Mesendoderm (in vitro differentiated cells): ENCODE measurements at regions not wholly inside any gene's neighbourhood (a gene's known extent, or its start where the extent isn't known, plus 50 kb on each side); places are given as distances from the start of the nearest gene placed in this dataset.

ENCODE experiments used
- DNase-seq: peaks from one replicate; pipeline ENCODE4 v3.0.0; 2013
- H2AK5ac ChIP-seq: 2 replicates; pipeline ENCODE4 v1.6.1; 2013; ENCODE audit warnings: low read length, inconsistent platforms
- H2BK120ac ChIP-seq: 2 replicates; pipeline ENCODE4 v1.6.1; 2013; ENCODE audit warnings: low read depth, mild to moderate bottlenecking, low read length, moderate library complexity, mixed read lengths
- H2BK15ac ChIP-seq: replicated peaks from 2 replicates; pipeline ENCODE4 v1.6.1; 2013; ENCODE audit warnings: low read depth, mild to moderate bottlenecking, moderate library complexity
- H2BK5ac ChIP-seq: 2 replicates; pipeline ENCODE4 v1.6.1; 2013; ENCODE audit warnings: low read length, inconsistent platforms
- H3K18ac ChIP-seq: 2 replicates; pipeline ENCODE4 v1.6.1; 2013; ENCODE audit warnings: mild to moderate bottlenecking, low read length, mixed read lengths
- H3K23ac ChIP-seq: one replicate; pipeline ENCODE4 v1.6.1; 2013; ENCODE audit warnings: low read length
- H3K27ac ChIP-seq: 2 replicates; pipeline ENCODE4 v1.5.1; 2013; ENCODE audit warnings: low read depth, mild to moderate bottlenecking, inconsistent platforms, low read length, moderate library complexity
- H3K27me3 ChIP-seq: 2 replicates; pipeline ENCODE4 v1.6.1; 2013; ENCODE audit warnings: low read length, control low read depth, mild to moderate bottlenecking, inconsistent platforms; ENCODE audit not compliant: insufficient read depth, poor library complexity
- H3K36me3 ChIP-seq: 2 replicates; pipeline ENCODE4 v1.6.1; 2013; ENCODE audit warnings: low read length, inconsistent platforms; ENCODE audit not compliant: control insufficient read depth, insufficient read depth
- H3K4ac ChIP-seq: one replicate; pipeline ENCODE4 v1.6.1; 2013; ENCODE audit warnings: low read depth, mild to moderate bottlenecking, low read length, moderate library complexity
- H3K4me1 ChIP-seq: 2 replicates; pipeline ENCODE4 v1.6.1; 2013; ENCODE audit warnings: low read depth, low read length, inconsistent platforms; ENCODE audit not compliant: control insufficient read depth
- H3K4me2 ChIP-seq: 2 replicates; pipeline ENCODE4 v1.6.1; 2013; ENCODE audit warnings: low read length
- H3K4me3 ChIP-seq: 2 replicates; pipeline ENCODE4 v1.5.1; 2013; ENCODE audit warnings: mild to moderate bottlenecking, low read length
- H3K56ac ChIP-seq: one replicate; pipeline ENCODE4 v1.6.1; 2013; ENCODE audit warnings: low read length
- H3K79me1 ChIP-seq: 2 replicates; pipeline ENCODE4 v1.6.1; 2013; ENCODE audit warnings: low read length, inconsistent platforms
- H3K79me2 ChIP-seq: 2 replicates; pipeline ENCODE4 v1.6.1; 2013; ENCODE audit warnings: mild to moderate bottlenecking, low read length; ENCODE audit not compliant: control insufficient read depth, insufficient read depth
- H3K9ac ChIP-seq: 2 replicates; pipeline ENCODE4 v1.6.1; 2013; ENCODE audit warnings: low read length, inconsistent platforms
- H4K5ac ChIP-seq: one replicate; pipeline ENCODE4 v1.6.1; 2013; ENCODE audit warnings: low read length
- H4K8ac ChIP-seq: one replicate; pipeline ENCODE4 v1.6.1; 2013; ENCODE audit warnings: low read depth, mild to moderate bottlenecking, control low read depth, low read length, moderate library complexity
- WGBS: extraction: QIAGEN DNeasy Blood & Tissue Kit; methylation state at CpG from one replicate; pipeline ENCODE4 v1.1.7; 2013; ENCODE audit warnings: low lambda C conversion rate, missing lambda C conversion rate; ENCODE audit not compliant: insufficient coverage; ENCODE audit errors: extremely low coverage; 5-methylcytosine and 5-hydroxymethylcytosine counted together

DNA sequence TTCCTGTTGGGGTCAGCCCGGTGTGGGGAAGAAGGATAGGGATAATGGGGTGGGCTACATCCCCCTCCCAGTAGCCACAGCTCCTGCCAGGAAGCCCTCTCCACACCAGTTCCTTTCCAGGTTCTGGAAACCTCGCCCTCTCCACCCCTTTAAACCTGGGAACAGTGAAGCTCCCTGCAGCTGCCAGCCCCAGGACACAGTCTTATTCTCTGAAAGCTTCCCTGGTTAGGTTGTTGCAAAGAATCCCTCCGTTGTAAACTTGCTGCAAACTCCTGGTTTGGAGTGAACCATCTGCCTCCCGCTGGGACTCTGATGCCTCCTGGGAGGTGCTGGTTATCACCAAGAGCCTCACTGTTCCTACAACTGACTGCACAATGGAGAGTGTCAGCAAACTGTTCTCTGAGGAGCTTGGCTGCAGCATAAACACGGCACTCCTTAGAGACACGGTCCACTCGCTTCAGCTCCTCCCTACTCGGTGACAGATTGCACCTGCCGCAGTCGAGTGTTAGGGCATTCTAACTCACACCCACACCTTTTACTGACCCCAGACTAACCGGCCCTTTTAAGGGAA, 261.8 kb upstream of the RAB6C start:
- no CpG with 5 or more reads among the region's 11 CpGs for WGBS
- no peak overlapping the region for H3K27ac ChIP-seq
- H3K9ac ChIP-seq, result no peak overlapping the region
- no peak overlapping the region for H4K8ac ChIP-seq
- no peaks in the 10 kb centered on the region for H3K79me1 ChIP-seq
- H3K4me1 ChIP-seq, result peaks cover 6% of the 10 kb centered on the region
- no peak overlapping the region for H3K4ac ChIP-seq
- H3K56ac ChIP-seq, result peak overlapping the region; percentile 9
- H3K79me2 ChIP-seq, result no peaks in the 10 kb centered on the region
- H2AK5ac ChIP-seq, result no peak overlapping the region
- no peak overlapping the region for H3K23ac ChIP-seq
- no peak overlapping the region for H3K4me3 ChIP-seq
- H2BK120ac ChIP-seq, result no peak overlapping the region
- no peak overlapping the region for H2BK5ac ChIP-seq
- DNase-seq, result peak; percentile 42
- no peak overlapping the region for H3K4me2 ChIP-seq
- H3K18ac ChIP-seq, result no peak overlapping the region
- no peaks in the 10 kb centered on the region for H3K36me3 ChIP-seq
- no peak overlapping the region for H2BK15ac ChIP-seq
- no peak overlapping the region for H4K5ac ChIP-seq
- H3K27me3 ChIP-seq, result no peaks in the 10 kb centered on the region

- no peak for DNase-seq
- Histone ChIP-seq H3K4me1 (peaks cover 6% of the 10 kb centered on the region), H3K56ac (no peak overlapping the region), H3K4me2 (no peak overlapping the region), H2BK5ac (no peak overlapping the region), H3K23ac (no peak overlapping the region), H2AK5ac (no peak overlapping the region), H3K9ac (no peak overlapping the region), H3K36me3 (no peaks in the 10 kb centered on the region), H4K5ac (no peak overlapping the region), H4K8ac (no peak overlapping the region), H3K27ac (no peak overlapping the region), H3K18ac (no peak overlapping the region), H3K4me3 (no peak overlapping the region), H3K79me2 (no peaks in the 10 kb centered on the region), H3K27me3 (no peaks in the 10 kb centered on the region), H2BK15ac (no peak overlapping the region), H3K4ac (no peak overlapping the region), H3K79me1 (no peaks in the 10 kb centered on the region), H2BK120ac (no peak overlapping the region)
- WGBS, result no CpG with 5 or more reads among the region's 3 CpGs
These were observed 260.1 kb upstream of the RAB6C start for GRCh38 chr2:129719335-129719734.

GRCh38 chr2:129720360-129720759, 259.1 kb upstream of the RAB6C start:
- Histone ChIP-seq H3K4ac (no peak overlapping the region), H3K27ac (no peak overlapping the region), H3K4me2 (no peak overlapping the region), H3K27me3 (no peaks in the 10 kb centered on the region), H3K79me2 (no peaks in the 10 kb centered on the region), H3K4me1 (peaks cover 6% of the 10 kb centered on the region), H2BK120ac (no peak overlapping the region), H3K23ac (no peak overlapping the region), H3K18ac (no peak overlapping the region), H3K4me3 (no peak overlapping the region), H3K36me3 (no peaks in the 10 kb centered on the region), H3K9ac (no peak overlapping the region), H4K5ac (no peak overlapping the region), H2BK5ac (no peak overlapping the region), H2AK5ac (no peak overlapping the region), H3K56ac (no peak overlapping the region), H4K8ac (no peak overlapping the region), H3K79me1 (no peaks in the 10 kb centered on the region), H2BK15ac (no peak overlapping the region)
- no CpG with 5 or more reads among the region's 6 CpGs for WGBS
- no peak for DNase-seq

- Histone ChIP-seq H3K27ac (no peak overlapping the region), H3K79me1 (no peaks in the 10 kb centered on the region), H2BK120ac (no peak overlapping the region), H3K4me1 (peaks cover 6% of the 10 kb centered on the region), H2BK15ac (no peak overlapping the region), H4K8ac (no peak overlapping the region), H3K4me2 (no peak overlapping the region), H3K9ac (no peak overlapping the region), H3K23ac (no peak overlapping the region), H3K79me2 (no peaks in the 10 kb centered on the region), H4K5ac (no peak overlapping the region), H3K18ac (no peak overlapping the region), H3K27me3 (no peaks in the 10 kb centered on the region), H3K36me3 (no peaks in the 10 kb centered on the region), H3K4me3 (no peak overlapping the region), H2BK5ac (no peak overlapping the region), H3K56ac (no peak overlapping the region), H3K4ac (no peak overlapping the region), H2AK5ac (no peak overlapping the region)
- WGBS, result no CpG with 5 or more reads among the region's 6 CpGs
- no peak for DNase-seq
These were observed 258.7 kb upstream of the RAB6C start for GRCh38 chr2:129720761-129721160.

GRCh38 chr2:129721236-129721635, 258.2 kb upstream of the RAB6C start:
- Histone ChIP-seq H4K5ac (no peak overlapping the region), H2BK15ac (no peak overlapping the region), H3K9ac (no peak overlapping the region), H3K23ac (no peak overlapping the region), H3K27me3 (no peaks in the 10 kb centered on the region), H3K56ac (no peak overlapping the region), H3K4me2 (no peak overlapping the region), H3K4ac (no peak overlapping the region), H3K36me3 (no peaks in the 10 kb centered on the region), H3K79me2 (no peaks in the 10 kb centered on the region), H3K4me3 (no peak overlapping the region), H2BK120ac (no peak overlapping the region), H3K79me1 (no peaks in the 10 kb centered on the region), H2BK5ac (no peak overlapping the region), H3K27ac (no peak overlapping the region), H3K18ac (no peak overlapping the region), H2AK5ac (no peak overlapping the region), H4K8ac (no peak overlapping the region), H3K4me1 (peaks cover 6% of the 10 kb centered on the region)
- WGBS, result no CpG with 5 or more reads among the region's 3 CpGs
- no peak for DNase-seq

- no peak for DNase-seq
- H3K36me3 ChIP-seq, result no peaks in the 10 kb centered on the region
- no peak overlapping the region for H2BK15ac ChIP-seq
- no peak overlapping the region for H3K18ac ChIP-seq
- no peak overlapping the region for H3K27ac ChIP-seq
- H3K4me3 ChIP-seq, result no peak overlapping the region
- H3K4ac ChIP-seq, result no peak overlapping the region
- no peak overlapping the region for H2AK5ac ChIP-seq
- H2BK120ac ChIP-seq, result no peak overlapping the region
- H3K79me1 ChIP-seq, result no peaks in the 10 kb centered on the region
- no peak overlapping the region for H2BK5ac ChIP-seq
- no peaks in the 10 kb centered on the region for H3K79me2 ChIP-seq
- no peak overlapping the region for H3K9ac ChIP-seq
- H3K23ac ChIP-seq, result no peak overlapping the region
- H3K4me2 ChIP-seq, result no peak overlapping the region
- no peaks in the 10 kb centered on the region for H3K27me3 ChIP-seq
- WGBS, result no CpG with 5 or more reads among the region's 15 CpGs
- peaks cover 6% of the 10 kb centered on the region for H3K4me1 ChIP-seq
- no peak overlapping the region for H3K56ac ChIP-seq
- no peak overlapping the region for H4K8ac ChIP-seq
- H4K5ac ChIP-seq, result no peak overlapping the region
These were observed 257.6 kb upstream of the RAB6C start for GRCh38 chr2:129721846-129722245.
